ENCODE measurements at regions not wholly inside any gene's neighbourhood (a gene's known extent, or its start where the extent isn't known, plus 50 kb on each side); places are given as distances from the start of the nearest gene placed in this dataset.

DNA sequence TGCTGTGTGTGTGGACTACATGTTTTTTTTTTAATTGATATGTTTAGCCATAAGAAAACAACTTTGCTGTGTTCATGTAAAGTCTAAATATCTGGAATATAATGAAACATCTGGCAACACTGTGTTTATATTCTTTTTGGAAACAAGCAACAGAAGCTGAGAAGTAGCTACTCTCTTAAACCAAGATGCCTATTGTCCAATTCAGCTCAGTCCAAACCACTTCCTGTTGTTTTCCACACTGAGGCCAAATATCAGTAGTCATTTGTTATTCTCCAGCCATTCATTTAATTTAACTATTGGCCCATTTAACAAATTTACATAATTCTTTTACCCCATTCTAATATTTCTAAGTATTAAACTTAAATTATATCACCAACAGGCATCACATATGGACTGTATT is 903.0 kb upstream of the SLIT2 start:
- TF ChIP-seq, protein P1, sequence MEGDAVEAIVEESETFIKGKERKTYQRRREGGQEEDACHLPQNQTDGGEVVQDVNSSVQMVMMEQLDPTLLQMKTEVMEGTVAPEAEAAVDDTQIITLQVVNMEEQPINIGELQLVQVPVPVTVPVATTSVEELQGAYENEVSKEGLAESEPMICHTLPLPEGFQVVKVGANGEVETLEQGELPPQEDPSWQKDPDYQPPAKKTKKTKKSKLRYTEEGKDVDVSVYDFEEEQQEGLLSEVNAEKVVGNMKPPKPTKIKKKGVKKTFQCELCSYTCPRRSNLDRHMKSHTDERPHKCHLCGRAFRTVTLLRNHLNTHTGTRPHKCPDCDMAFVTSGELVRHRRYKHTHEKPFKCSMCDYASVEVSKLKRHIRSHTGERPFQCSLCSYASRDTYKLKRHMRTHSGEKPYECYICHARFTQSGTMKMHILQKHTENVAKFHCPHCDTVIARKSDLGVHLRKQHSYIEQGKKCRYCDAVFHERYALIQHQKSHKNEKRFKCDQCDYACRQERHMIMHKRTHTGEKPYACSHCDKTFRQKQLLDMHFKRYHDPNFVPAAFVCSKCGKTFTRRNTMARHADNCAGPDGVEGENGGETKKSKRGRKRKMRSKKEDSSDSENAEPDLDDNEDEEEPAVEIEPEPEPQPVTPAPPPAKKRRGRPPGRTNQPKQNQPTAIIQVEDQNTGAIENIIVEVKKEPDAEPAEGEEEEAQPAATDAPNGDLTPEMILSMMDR (IDR thresholded peaks at IDR 0.05): no peak
- TF ChIP-seq POLR2AphosphoS5 (IDR thresholded peaks at IDR 0.05; ENCODE audit: low read depth, low read length) (no peak), RFX5 (IDR thresholded peaks at IDR 0.05; ENCODE audit: low read length) (no peak), SIN3A (IDR thresholded peaks at IDR 0.05; ENCODE audit: borderline replicate concordance, low read depth, low read length) (no peak), EP300 (IDR thresholded peaks at IDR 0.05; ENCODE audit: borderline replicate concordance in 1 of 2, low read depth in 1 of 2, low read length in 1 of 2) (no peak), EZH2phosphoT487 (IDR thresholded peaks at IDR 0.05; ENCODE audit: borderline replicate concordance, low read depth) (no peak), RAD21 (IDR thresholded peaks at IDR 0.05; ENCODE audit: low read length) (no peak), CHD2 (IDR thresholded peaks at IDR 0.05; ENCODE audit: low read length, partially characterized antibody) (no peak), TAF1 (IDR thresholded peaks at IDR 0.05; ENCODE audit: borderline replicate concordance, low read depth, low read length) (no peak), GABPA (IDR thresholded peaks at IDR 0.05; ENCODE audit: low read depth) (no peak)
- TF ChIP-seq, protein P2, sequence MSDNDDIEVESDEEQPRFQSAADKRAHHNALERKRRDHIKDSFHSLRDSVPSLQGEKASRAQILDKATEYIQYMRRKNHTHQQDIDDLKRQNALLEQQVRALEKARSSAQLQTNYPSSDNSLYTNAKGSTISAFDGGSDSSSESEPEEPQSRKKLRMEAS (IDR thresholded peaks at IDR 0.05; ENCODE audit: low read depth): no peak
- TF ChIP-seq, protein P3, sequence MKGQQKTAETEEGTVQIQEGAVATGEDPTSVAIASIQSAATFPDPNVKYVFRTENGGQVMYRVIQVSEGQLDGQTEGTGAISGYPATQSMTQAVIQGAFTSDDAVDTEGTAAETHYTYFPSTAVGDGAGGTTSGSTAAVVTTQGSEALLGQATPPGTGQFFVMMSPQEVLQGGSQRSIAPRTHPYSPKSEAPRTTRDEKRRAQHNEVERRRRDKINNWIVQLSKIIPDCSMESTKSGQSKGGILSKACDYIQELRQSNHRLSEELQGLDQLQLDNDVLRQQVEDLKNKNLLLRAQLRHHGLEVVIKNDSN (IDR thresholded peaks at IDR 0.05; ENCODE audit: borderline replicate concordance, low read depth): no peak

All from SK-N-SH (cell line).